ENCODE measurements at regions not wholly inside any gene's neighbourhood (a gene's known extent, or its start where the extent isn't known, plus 50 kb on each side); places are given as distances from the start of the nearest gene placed in this dataset.
"Not testable (repeated sequence)": the region's sequence is repeated elsewhere in the genome, so short reads cannot be mapped to it uniquely, and the experiment has no call there.

DNA sequence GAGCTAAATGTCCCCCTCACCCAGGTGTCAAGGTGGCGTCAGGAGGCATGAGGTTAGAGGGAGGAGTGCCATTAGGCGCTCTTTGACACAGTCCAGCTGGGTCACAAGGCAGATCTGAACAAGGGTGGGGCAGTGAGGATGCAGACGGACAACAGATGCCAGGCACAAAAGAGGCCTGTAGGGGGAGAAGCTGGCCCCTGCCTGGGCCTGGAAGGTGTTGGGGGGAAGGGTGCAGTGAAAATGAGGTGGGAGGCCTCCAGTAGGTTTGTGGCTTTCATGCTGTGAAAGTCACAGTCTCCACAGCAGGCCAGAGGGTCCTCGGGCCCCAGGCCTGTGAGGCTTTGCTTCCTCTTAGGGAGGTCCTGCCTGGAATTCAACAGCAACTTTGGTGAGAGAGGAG lies 85.0 kb upstream of the PLET1 start:
- Histone ChIP-seq H3K36me3 (no peaks in the 10 kb centered on the region), H3K27ac (no peak overlapping the region), H3K4me3 (no peak overlapping the region), H3K9me3 (no peaks in the 10 kb centered on the region), H3K27me3 (no peaks in the 10 kb centered on the region), H3K4me1 (peaks cover 0 to 8% (median 0%) of the 10 kb centered on the region in 3 donors)
- 71 to 100% methylated on average over 1 to 2 of the region's 4 CpGs for WGBS, 2 donors
- TF ChIP-seq POLR2A (IDR thresholded peaks at IDR 0.05) (no peak), CTCF (IDR thresholded peaks at IDR 0.05) (no peak)
- DNase-seq = no peak
- intact Hi-C loops (cut with DNase I) = no loop called here

DNA sequence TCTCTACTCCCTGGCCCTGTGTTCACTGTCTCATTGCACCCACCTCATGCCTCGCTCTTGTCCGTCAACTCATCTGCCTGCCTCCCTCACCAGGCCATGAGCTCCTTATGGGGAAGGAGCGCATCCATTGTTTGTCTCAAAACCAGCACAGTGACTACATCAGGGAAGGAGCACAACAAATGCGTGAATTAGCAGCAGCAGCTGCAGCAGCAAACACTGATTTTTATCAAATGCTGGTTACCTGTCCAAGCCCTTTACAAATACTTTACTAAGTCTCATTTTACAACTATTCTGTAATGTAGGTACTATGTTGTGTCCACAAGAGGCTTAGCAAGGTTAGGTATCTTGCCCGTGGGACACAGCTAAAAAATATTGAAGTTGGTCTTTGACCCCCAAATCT lies 85.9 kb upstream of the PLET1 start:
- intact Hi-C loops (cut with DNase I) = no loop called here
- WGBS, 2 donors = 92 to 99% methylated on average over 5 of the region's 5 CpGs
- no peak for DNase-seq
- H3K4me3 ChIP-seq = no peak overlapping the region
- no peaks in the 10 kb centered on the region for H3K9me3 ChIP-seq
- no peak overlapping the region for H3K27ac ChIP-seq
- no peaks in the 10 kb centered on the region for H3K36me3 ChIP-seq
- H3K4me1 ChIP-seq = peaks cover 0 to 8% (median 0%) of the 10 kb centered on the region in 3 donors
- TF ChIP-seq CTCF (IDR thresholded peaks at IDR 0.05) (no peak), POLR2A (IDR thresholded peaks at IDR 0.05) (no peak)
- H3K27me3 ChIP-seq = no peaks in the 10 kb centered on the region

GRCh38 chr11:112348480-112349029 lies 87.9 kb upstream of the PLET1 start:
- WGBS, 2 donors = 79 to 87% methylated on average over 6 of the region's 6 CpGs
- H3K36me3 ChIP-seq = no peaks in the 10 kb centered on the region
- intact Hi-C loops (cut with DNase I) = no loop called here
- H3K4me1 ChIP-seq = peaks cover 0 to 2% (median 0%) of the 10 kb centered on the region in 3 donors
- no peak for DNase-seq
- H3K4me3 ChIP-seq = no peak overlapping the region
- H3K27ac ChIP-seq = no peak overlapping the region
- TF ChIP-seq POLR2A (IDR thresholded peaks at IDR 0.05) (no peak), CTCF (IDR thresholded peaks at IDR 0.05) (no peak)
- H3K9me3 ChIP-seq = no peaks in the 10 kb centered on the region
- no peaks in the 10 kb centered on the region for H3K27me3 ChIP-seq

DNA sequence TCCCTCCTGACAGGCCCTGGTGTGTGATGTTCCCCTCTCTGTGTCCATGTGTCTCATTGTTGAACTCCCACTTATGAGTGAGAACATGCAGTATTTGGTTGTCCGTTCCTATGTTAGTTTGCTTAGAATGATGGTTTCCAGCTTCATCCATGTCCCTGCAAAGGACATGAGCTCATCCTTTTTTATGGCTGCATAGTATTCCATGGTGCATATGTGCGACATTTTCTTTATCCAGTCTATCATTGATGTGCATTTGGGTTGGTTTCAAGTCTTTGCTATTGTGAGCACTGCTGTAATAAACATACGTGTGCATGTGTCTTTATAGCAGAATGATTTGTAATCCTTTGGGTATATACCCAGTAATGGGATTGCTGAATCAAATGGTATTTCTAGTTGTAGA lies 90.8 kb upstream of the PLET1 start:
- H3K4me3 ChIP-seq; H3K27me3 ChIP-seq; DNase-seq; H3K4me1 ChIP-seq; H3K9me3 ChIP-seq; intact Hi-C loops (cut with DNase I); H3K36me3 ChIP-seq; H3K27ac ChIP-seq: not testable (repeated sequence)
- 90 to 96% methylated on average over 3 of the region's 3 CpGs for WGBS, 2 donors

DNA sequence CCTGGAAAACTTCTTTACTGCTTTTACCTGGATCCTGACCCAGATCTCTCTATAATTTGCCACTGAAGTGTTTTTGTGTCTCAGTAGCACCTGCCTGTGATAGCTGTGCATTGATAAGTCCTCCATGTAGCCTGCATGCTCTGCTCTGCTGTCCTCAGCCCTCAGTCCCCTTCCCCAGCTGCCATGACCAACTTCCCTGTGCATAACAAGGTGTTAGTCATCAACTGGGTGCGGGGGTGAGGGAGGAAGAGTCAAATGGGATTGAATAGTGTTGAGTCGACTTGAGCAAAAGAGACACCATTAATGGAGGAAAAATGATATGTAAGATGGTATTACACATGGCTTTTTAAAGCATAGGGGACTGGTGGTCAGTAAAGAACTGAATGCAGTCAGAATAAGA lies 92.2 kb upstream of the PLET1 start:
- intact Hi-C loops (cut with DNase I) = no loop called here
- DNase-seq = no peak
- 23 to 62% methylated on average over 2 of the region's 2 CpGs for WGBS, 2 donors

More for the DNA sequence above, 92.2 kb upstream of the PLET1 start:
- TF ChIP-seq CTCF (IDR thresholded peaks at IDR 0.05) (no peak), POLR2A (IDR thresholded peaks at IDR 0.05) (no peak)
- no peak overlapping the region for H3K4me3 ChIP-seq
- peaks cover 0 to 6% (median 4%) of the 10 kb centered on the region in 3 donors for H3K4me1 ChIP-seq
- H3K27me3 ChIP-seq = no peaks in the 10 kb centered on the region
- no peaks in the 10 kb centered on the region for H3K9me3 ChIP-seq
- H3K36me3 ChIP-seq = no peaks in the 10 kb centered on the region
- no peak overlapping the region for H3K27ac ChIP-seq
